GM19324 (cell line): ENCODE measurements at regions not wholly inside any gene's neighbourhood (a gene's known extent, or its start where the extent isn't known, plus 50 kb on each side); places are given as distances from the start of the nearest gene placed in this dataset.
A peak's percentile ranks its signal among the peaks of the same experiment; 100 is the strongest.
"Not testable (repeated sequence)": the region's sequence is repeated elsewhere in the genome, so short reads cannot be mapped to it uniquely, and the experiment has no call there.

Source experiments
- ATAC-seq: cut with Tn5 transposase; IDR thresholded peaks from one replicate; pipeline ENCODE4 v1.9.1; 2021; ENCODE audit warnings: mild to moderate bottlenecking, moderate library complexity; ENCODE audit not compliant: unreplicated experiment, low FRiP score

- not testable (repeated sequence) for ATAC-seq
These were observed 50.4 kb upstream of the B3GAT2 start for GRCh38 chr6:71007298-71007697.

GRCh38 chr6:71011871-71012371 lies 55.1 kb upstream of the B3GAT2 start:
- no peak for ATAC-seq

GRCh38 chr6:71012866-71013469 lies 56.1 kb upstream of the B3GAT2 start:
- ATAC-seq = peak; percentile 81

- no peak for ATAC-seq
These were observed 58.5 kb upstream of the B3GAT2 start for GRCh38 chr6:71015392-71015791.

- no peak for ATAC-seq
These were observed 71.5 kb upstream of the B3GAT2 start for GRCh38 chr6:71028236-71028876.

GRCh38 chr6:71028877-71029252 lies 72.0 kb upstream of the B3GAT2 start:
- no peak for ATAC-seq

- no peak for ATAC-seq
These were observed 72.7 kb upstream of the B3GAT2 start for GRCh38 chr6:71029555-71029954.

- no peak for ATAC-seq
These were observed 75.1 kb upstream of the B3GAT2 start for GRCh38 chr6:71031912-71032311.

- no peak for ATAC-seq
These were observed 76.3 kb upstream of the B3GAT2 start for GRCh38 chr6:71033171-71033570.

- no peak for ATAC-seq
These were observed 77.0 kb upstream of the B3GAT2 start for GRCh38 chr6:71033890-71034289.

GRCh38 chr6:71034563-71035345 lies 77.9 kb upstream of the B3GAT2 start:
- no peak for ATAC-seq

GRCh38 chr6:71035871-71036270 lies 79.0 kb upstream of the B3GAT2 start:
- ATAC-seq = no peak

GRCh38 chr6:71038711-71039344 lies 82.0 kb upstream of the B3GAT2 start:
- no peak for ATAC-seq

- ATAC-seq = no peak
These were observed 83.2 kb upstream of the B3GAT2 start for GRCh38 chr6:71040043-71040442.

GRCh38 chr6:71040841-71041240 lies 84.0 kb upstream of the B3GAT2 start:
- ATAC-seq = no peak

GRCh38 chr6:71043902-71044301 lies 87.0 kb upstream of the B3GAT2 start:
- ATAC-seq = no peak

- no peak for ATAC-seq
These were observed 87.9 kb upstream of the B3GAT2 start for GRCh38 chr6:71044753-71045152.

GRCh38 chr6:71045296-71045695 lies 88.4 kb upstream of the B3GAT2 start:
- ATAC-seq = no peak

- no peak for ATAC-seq
These were observed 90.6 kb upstream of the B3GAT2 start for GRCh38 chr6:71047417-71047816.

GRCh38 chr6:71048320-71049164 lies 91.7 kb upstream of the B3GAT2 start:
- no peak for ATAC-seq
